Smooth muscle cell (in vitro differentiated cells): ENCODE measurements at regions not wholly inside any gene's neighbourhood (a gene's known extent, or its start where the extent isn't known, plus 50 kb on each side); places are given as distances from the start of the nearest gene placed in this dataset.

Source experiments
- DNase-seq: peaks from one replicate; lab custom pipeline; 2025; ENCODE audit not compliant: unreplicated experiment; lab: John Stamatoyannopoulos, UW
- H2AFZ ChIP-seq: fragments of 200-600 bp; sonication (generic); 2 replicates; pipeline ENCODE4 v1.6.0; 2016; ENCODE audit warnings: antibody characterized with exemption, low read depth, mild to moderate bottlenecking
- H3F3A ChIP-seq: fragments of 200-600 bp; sonication (generic); 2 replicates; pipeline ENCODE4 v1.6.0; 2017; ENCODE audit warnings: antibody characterized with exemption, low read depth
- H3K27ac ChIP-seq: fragments of 200-600 bp; sonication (generic); 2 replicates; pipeline ENCODE4 v1.5.1; 2016; ENCODE audit warnings: low read depth, mild to moderate bottlenecking
- H3K27me3 ChIP-seq: fragments of 200-600 bp; sonication (generic); 2 replicates; pipeline ENCODE4 v1.6.1; 2016; ENCODE audit warnings: low read depth, mild to moderate bottlenecking
- H3K36me3 ChIP-seq: fragments of 200-600 bp; sonication (generic); 2 replicates; pipeline ENCODE4 v1.5.1; 2016; ENCODE audit warnings: low read depth
- H3K4me1 ChIP-seq: fragments of 200-600 bp; sonication (generic); 2 replicates; pipeline ENCODE4 v1.5.1; 2016; ENCODE audit warnings: low read depth
- H3K4me2 ChIP-seq: fragments of 200-600 bp; sonication (generic); 2 replicates; pipeline ENCODE4 v1.6.0; 2016; ENCODE audit warnings: mild to moderate bottlenecking
- H3K4me3 ChIP-seq: fragments of 200-600 bp; sonication (generic); 2 replicates; pipeline ENCODE4 v1.5.1; 2016; ENCODE audit warnings: mild to moderate bottlenecking
- H3K79me2 ChIP-seq: fragments of 200-600 bp; sonication (generic); 2 replicates; pipeline ENCODE4 v1.6.0; 2016; ENCODE audit warnings: low read depth, mild to moderate bottlenecking
- H3K9ac ChIP-seq: fragments of 200-600 bp; sonication (generic); 2 replicates; pipeline ENCODE4 v1.6.0; 2016; ENCODE audit warnings: low read depth
- H3K9me3 ChIP-seq: fragments of 200-600 bp; sonication (generic); replicated peaks from 2 replicates; pipeline ENCODE4 v1.5.1; 2016; ENCODE audit warnings: low read depth
- H4K20me1 ChIP-seq: fragments of 200-600 bp; sonication (generic); 2 replicates; pipeline ENCODE4 v1.6.0; 2016; ENCODE audit warnings: low read depth
- WGBS: methylation state at CpG from one replicate; pipeline ENCODE4 v1.1.7; 2016; ENCODE audit warnings: low lambda C conversion rate; 5-methylcytosine and 5-hydroxymethylcytosine counted together
- TF ChIP-seq, protein P1 (sequence below): fragments of 200-600 bp; sonication (generic); IDR thresholded peaks from 2 replicates; pipeline ENCODE4 v1.5.1; 2017; ENCODE audit warnings: borderline replicate concordance, mild to moderate bottlenecking, antibody characterized with exemption; ENCODE audit not compliant: insufficient read depth, poor library complexity, severe bottlenecking

DNA sequence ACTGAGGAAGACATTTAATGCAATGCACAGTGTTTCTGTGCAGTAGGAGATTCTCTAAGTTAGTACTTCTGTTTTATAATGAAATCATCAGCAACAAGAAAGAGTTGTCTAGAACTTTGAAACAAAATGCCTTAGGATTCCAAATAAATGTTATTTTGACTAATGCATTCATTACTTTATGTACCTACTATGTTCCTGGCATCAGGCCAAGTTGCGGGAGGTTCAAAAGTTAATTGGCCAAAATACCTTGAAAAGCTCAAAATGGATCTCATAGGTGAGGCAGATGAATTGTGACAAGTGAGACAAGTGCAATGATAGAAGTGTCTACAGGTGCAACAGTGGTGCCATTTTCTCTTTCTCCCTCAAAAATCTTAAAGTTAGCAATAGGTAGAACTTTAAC, 289.4 kb downstream of the TOX3 start:
- no peaks in the 10 kb centered on the region for H4K20me1 ChIP-seq
- no peaks in the 10 kb centered on the region for H3K9me3 ChIP-seq
- no peaks in the 10 kb centered on the region for H3K79me2 ChIP-seq
- H3K4me3 ChIP-seq = no peak overlapping the region
- H2AFZ ChIP-seq = no peak overlapping the region
- H3K36me3 ChIP-seq = no peaks in the 10 kb centered on the region
- H3K27me3 ChIP-seq = no peaks in the 10 kb centered on the region
- H3K4me2 ChIP-seq = no peak overlapping the region
- no peak overlapping the region for H3K27ac ChIP-seq
- peaks cover 6% of the 10 kb centered on the region for H3K4me1 ChIP-seq
- no peak overlapping the region for H3K9ac ChIP-seq
- 94% methylated on average over 1 of the region's 1 CpG for WGBS
- no peaks in the 10 kb centered on the region for H3F3A ChIP-seq
- DNase-seq = no peak
- TF ChIP-seq, protein P1, sequence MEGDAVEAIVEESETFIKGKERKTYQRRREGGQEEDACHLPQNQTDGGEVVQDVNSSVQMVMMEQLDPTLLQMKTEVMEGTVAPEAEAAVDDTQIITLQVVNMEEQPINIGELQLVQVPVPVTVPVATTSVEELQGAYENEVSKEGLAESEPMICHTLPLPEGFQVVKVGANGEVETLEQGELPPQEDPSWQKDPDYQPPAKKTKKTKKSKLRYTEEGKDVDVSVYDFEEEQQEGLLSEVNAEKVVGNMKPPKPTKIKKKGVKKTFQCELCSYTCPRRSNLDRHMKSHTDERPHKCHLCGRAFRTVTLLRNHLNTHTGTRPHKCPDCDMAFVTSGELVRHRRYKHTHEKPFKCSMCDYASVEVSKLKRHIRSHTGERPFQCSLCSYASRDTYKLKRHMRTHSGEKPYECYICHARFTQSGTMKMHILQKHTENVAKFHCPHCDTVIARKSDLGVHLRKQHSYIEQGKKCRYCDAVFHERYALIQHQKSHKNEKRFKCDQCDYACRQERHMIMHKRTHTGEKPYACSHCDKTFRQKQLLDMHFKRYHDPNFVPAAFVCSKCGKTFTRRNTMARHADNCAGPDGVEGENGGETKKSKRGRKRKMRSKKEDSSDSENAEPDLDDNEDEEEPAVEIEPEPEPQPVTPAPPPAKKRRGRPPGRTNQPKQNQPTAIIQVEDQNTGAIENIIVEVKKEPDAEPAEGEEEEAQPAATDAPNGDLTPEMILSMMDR = no peak

DNA sequence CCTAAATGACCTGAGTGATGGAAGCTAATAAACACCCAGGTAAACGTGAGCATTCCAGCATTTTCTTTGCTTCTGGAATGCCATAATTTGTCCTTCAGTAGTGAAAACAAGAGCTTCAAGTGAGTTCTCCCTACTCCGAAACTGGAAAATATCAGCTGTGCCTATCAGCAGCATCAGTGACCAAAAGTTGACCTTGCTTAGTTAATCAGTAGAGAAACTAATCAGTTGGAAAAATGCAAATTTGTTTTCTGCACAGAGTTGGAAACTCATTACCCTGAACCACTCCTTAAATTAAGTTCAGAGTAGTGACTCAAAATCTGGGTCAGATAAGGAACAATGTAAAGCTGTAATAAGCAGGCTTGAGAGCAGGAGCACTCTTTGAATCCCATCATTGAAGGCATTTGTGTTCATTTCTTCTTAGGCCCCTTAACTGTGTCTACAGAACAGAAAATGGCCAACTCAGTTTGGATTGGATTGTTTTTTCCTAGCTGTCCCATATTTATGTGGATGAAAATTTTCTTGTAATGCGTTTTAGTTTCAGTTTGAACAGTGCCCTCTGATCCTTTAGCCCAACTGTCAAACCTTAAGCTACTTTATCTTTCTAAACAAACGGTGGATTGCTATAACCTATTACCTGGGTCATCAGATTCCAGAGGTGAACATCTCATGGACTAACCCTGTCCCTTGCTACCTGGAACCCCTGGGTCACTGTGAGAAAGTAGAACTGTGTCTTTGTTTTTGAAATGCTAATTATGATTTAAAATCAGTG, 290.4 kb downstream of the TOX3 start:
- H3K4me1 ChIP-seq = peaks cover 11% of the 10 kb centered on the region
- WGBS = 89% methylated on average over 4 of the region's 4 CpGs
- H4K20me1 ChIP-seq = no peaks in the 10 kb centered on the region
- no peak overlapping the region for H2AFZ ChIP-seq
- TF ChIP-seq, protein P1 = no peak
- no peak overlapping the region for H3K27ac ChIP-seq
- no peaks in the 10 kb centered on the region for H3K79me2 ChIP-seq
- no peak overlapping the region for H3K4me3 ChIP-seq
- no peaks in the 10 kb centered on the region for H3K36me3 ChIP-seq
- H3K9ac ChIP-seq = no peak overlapping the region
- H3K27me3 ChIP-seq = no peaks in the 10 kb centered on the region
- H3F3A ChIP-seq = no peaks in the 10 kb centered on the region
- H3K9me3 ChIP-seq = no peaks in the 10 kb centered on the region
- no peak for DNase-seq
- no peak overlapping the region for H3K4me2 ChIP-seq

DNA sequence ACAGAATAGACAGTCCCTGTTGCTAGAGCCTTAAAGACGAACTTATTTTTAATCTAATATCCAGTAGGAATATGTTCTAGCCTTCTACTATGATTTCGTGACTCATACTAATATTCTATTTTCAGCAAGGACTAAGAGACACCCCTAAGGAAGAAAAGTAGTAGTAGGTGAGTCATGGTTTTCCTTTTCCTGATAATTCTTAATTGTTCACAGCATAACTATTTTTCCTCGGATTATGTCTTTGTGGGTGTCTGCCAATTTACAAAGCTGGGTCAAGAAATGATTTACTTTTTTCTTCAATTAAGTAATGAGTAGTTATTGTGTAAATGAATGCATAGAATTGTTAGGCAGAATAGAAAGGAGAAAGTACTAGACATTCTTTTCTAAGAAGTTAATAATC, 292.2 kb downstream of the TOX3 start:
- Histone ChIP-seq H3K4me1 (peaks cover 18% of the 10 kb centered on the region), H3F3A (no peaks in the 10 kb centered on the region), H3K4me3 (no peak overlapping the region), H3K36me3 (no peaks in the 10 kb centered on the region), H3K27me3 (no peaks in the 10 kb centered on the region), H3K9me3 (no peaks in the 10 kb centered on the region), H3K9ac (no peak overlapping the region), H3K79me2 (no peaks in the 10 kb centered on the region), H3K27ac (no peak overlapping the region), H4K20me1 (no peaks in the 10 kb centered on the region), H3K4me2 (no peak overlapping the region), H2AFZ (no peak overlapping the region)
- 75% methylated on average over 3 of the region's 3 CpGs for whole genome bisulfite sequencing
- DNase-seq = no peak
- TF ChIP-seq, protein P1 = no peak

DNA sequence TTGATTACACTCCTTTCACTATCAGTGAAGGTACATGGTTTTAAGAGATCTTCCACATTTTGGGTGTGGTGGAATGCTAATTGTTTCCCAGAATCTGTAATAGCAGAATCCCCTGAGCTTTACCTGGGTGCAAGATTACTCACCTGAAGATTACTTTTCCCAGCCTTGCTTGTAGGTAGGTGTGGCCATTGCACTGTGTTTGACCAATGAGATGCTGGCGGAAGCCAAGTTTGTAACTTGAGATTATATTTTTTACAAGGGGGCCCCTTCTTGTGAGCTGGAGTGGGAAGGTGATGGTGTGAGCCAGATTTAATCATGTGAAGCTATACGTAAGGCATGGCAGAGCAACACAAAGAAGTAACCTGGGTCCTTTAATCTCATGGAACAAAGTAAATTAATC, 294.3 kb downstream of the TOX3 start:
- Histone ChIP-seq H3F3A (no peaks in the 10 kb centered on the region), H3K4me3 (no peak overlapping the region), H3K9ac (no peak overlapping the region), H3K27me3 (no peaks in the 10 kb centered on the region), H3K36me3 (no peaks in the 10 kb centered on the region), H3K79me2 (no peaks in the 10 kb centered on the region), H3K4me1 (peaks cover 18% of the 10 kb centered on the region), H2AFZ (no peak overlapping the region), H3K4me2 (no peak overlapping the region), H3K9me3 (peaks cover 2% of the 10 kb centered on the region), H3K27ac (no peak overlapping the region), H4K20me1 (no peaks in the 10 kb centered on the region)
- 88% methylated on average over 2 of the region's 2 CpGs for WGBS
- TF ChIP-seq, protein P1 = no peak
- no peak for DNase-seq
